ENCODE measurements at regions not wholly inside any gene's neighbourhood (a gene's known extent, or its start where the extent isn't known, plus 50 kb on each side); places are given as distances from the start of the nearest gene placed in this dataset.
A peak's percentile ranks its signal among the peaks of the same experiment; 100 is the strongest.

GRCh38 chr18:22700920-22701319, 232.2 kb upstream of the RBBP8 start:
- H3K9me3 ChIP-seq = no peaks in the 10 kb centered on the region
- intact Hi-C loops (cut with DNase I) = no loop called here
- no peaks in the 10 kb centered on the region for H3K27me3 ChIP-seq
- H3K4me1 ChIP-seq = peaks cover 0 to 10% of the 10 kb centered on the region in 2 donors
- no peak for TF ChIP-seq CTCF (IDR thresholded peaks at IDR 0.05)
- ATAC-seq (no peak), DNase-seq (no peak)
- H3K27ac ChIP-seq = no peak overlapping the region
- no peaks in the 10 kb centered on the region for H3K36me3 ChIP-seq
- H3K4me3 ChIP-seq = no peak overlapping the region

GRCh38 chr18:22701326-22701725, 231.8 kb upstream of the RBBP8 start:
- intact Hi-C loops (cut with DNase I) = no loop called here

GRCh38 chr18:22701795-22702194, 231.3 kb upstream of the RBBP8 start:
- no peak for TF ChIP-seq CTCF (IDR thresholded peaks at IDR 0.05)
- DNase-seq = no peak
- H3K4me3 ChIP-seq = no peak overlapping the region
- intact Hi-C loops (cut with DNase I) = no loop called here
- H3K4me1 ChIP-seq = peaks cover 0 to 10% of the 10 kb centered on the region in 2 donors
- no peaks in the 10 kb centered on the region for H3K9me3 ChIP-seq
- no peaks in the 10 kb centered on the region for H3K27me3 ChIP-seq
- no peaks in the 10 kb centered on the region for H3K36me3 ChIP-seq
- ATAC-seq = no peak
- H3K27ac ChIP-seq = no peak overlapping the region

More at GRCh38 chr18:22701326-22701725, 231.8 kb upstream of the RBBP8 start:
- H3K27me3 ChIP-seq = no peaks in the 10 kb centered on the region
- DNase-seq = no peak
- H3K4me1 ChIP-seq = peaks cover 0 to 10% of the 10 kb centered on the region in 2 donors
- no peak overlapping the region for H3K27ac ChIP-seq
- H3K4me3 ChIP-seq = no peak overlapping the region
- no peaks in the 10 kb centered on the region for H3K9me3 ChIP-seq
- H3K36me3 ChIP-seq = no peaks in the 10 kb centered on the region
- TF ChIP-seq CTCF (IDR thresholded peaks at IDR 0.05) = no peak
- ATAC-seq = no peak

GRCh38 chr18:22702806-22703205, 230.3 kb upstream of the RBBP8 start:
- H3K27me3 ChIP-seq = no peaks in the 10 kb centered on the region
- peaks cover 0 to 10% of the 10 kb centered on the region in 2 donors for H3K4me1 ChIP-seq
- H3K9me3 ChIP-seq = no peaks in the 10 kb centered on the region
- DNase-seq = no peak
- H3K27ac ChIP-seq = no peak overlapping the region
- intact Hi-C loops (cut with DNase I) = no loop called here
- H3K4me3 ChIP-seq = no peak overlapping the region
- no peaks in the 10 kb centered on the region for H3K36me3 ChIP-seq
- TF ChIP-seq CTCF (IDR thresholded peaks at IDR 0.05) = no peak
- ATAC-seq = no peak

GRCh38 chr18:22703883-22704585, 229.1 kb upstream of the RBBP8 start:
- Histone ChIP-seq H3K27me3 (no peaks in the 10 kb centered on the region), H3K27ac (no peak overlapping the region), H3K4me1 (peaks cover 0 to 10% of the 10 kb centered on the region in 2 donors), H3K36me3 (no peaks in the 10 kb centered on the region), H3K4me3 (no peak overlapping the region), H3K9me3 (no peaks in the 10 kb centered on the region)
- intact Hi-C loops (cut with DNase I) = no loop called here
- peak; percentile 63 to 75 for TF ChIP-seq CTCF (IDR thresholded peaks at IDR 0.05)
- ATAC-seq (peak; percentile 94), DNase-seq (peak in 1 of 4 donors; percentile 49)
